ENCODE measurements at regions not wholly inside any gene's neighbourhood (a gene's known extent, or its start where the extent isn't known, plus 50 kb on each side); places are given as distances from the start of the nearest gene placed in this dataset.

DNA sequence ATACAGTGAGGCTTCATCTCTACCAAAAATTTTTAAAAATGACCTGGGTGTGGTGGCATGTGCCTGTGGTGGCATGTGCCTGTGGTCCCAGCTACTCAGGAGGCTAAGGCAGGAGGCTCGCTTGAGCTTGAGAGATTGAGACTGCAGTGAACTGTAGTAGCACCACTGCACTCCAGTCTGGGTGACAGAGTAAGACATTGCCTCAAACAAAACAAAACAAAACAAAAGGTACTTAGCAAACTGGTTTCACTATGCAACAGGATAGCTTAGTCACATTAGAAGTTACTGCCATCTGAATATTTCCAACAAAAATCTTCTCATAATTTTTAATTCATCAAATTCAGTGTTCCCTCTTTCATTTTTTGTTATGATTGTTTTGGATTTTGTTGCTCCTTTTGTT lies 137.9 kb downstream of the QRSL1 start:
- no peak for TF ChIP-seq POLR2AphosphoS5 (IDR thresholded peaks at IDR 0.05)
- TF ChIP-seq, protein P1, sequence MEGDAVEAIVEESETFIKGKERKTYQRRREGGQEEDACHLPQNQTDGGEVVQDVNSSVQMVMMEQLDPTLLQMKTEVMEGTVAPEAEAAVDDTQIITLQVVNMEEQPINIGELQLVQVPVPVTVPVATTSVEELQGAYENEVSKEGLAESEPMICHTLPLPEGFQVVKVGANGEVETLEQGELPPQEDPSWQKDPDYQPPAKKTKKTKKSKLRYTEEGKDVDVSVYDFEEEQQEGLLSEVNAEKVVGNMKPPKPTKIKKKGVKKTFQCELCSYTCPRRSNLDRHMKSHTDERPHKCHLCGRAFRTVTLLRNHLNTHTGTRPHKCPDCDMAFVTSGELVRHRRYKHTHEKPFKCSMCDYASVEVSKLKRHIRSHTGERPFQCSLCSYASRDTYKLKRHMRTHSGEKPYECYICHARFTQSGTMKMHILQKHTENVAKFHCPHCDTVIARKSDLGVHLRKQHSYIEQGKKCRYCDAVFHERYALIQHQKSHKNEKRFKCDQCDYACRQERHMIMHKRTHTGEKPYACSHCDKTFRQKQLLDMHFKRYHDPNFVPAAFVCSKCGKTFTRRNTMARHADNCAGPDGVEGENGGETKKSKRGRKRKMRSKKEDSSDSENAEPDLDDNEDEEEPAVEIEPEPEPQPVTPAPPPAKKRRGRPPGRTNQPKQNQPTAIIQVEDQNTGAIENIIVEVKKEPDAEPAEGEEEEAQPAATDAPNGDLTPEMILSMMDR (IDR thresholded peaks at IDR 0.05): no peak
- TF ChIP-seq POLR2A (IDR thresholded peaks at IDR 0.05): no peak

All from prostate gland (tissue), 2 donors.